Activated T-cell treated with anti-CD3 and anti-CD28 coated beads, Interleukin-2, amount 50 U/mL, for 48 hours (primary cell): ENCODE measurements at regions not wholly inside any gene's neighbourhood (a gene's known extent, or its start where the extent isn't known, plus 50 kb on each side); places are given as distances from the start of the nearest gene placed in this dataset.

ENCODE experiments used
- DNase-seq, 2 experiments: peaks; one replicate each; pipeline ENCODE4 v3.0.0-alpha.2; 2020

- DNase-seq, result no peak
Observed at GRCh38 chr3:95408464-95408862, 1345.6 kb downstream of the NSUN3 start.

- no peak for DNase-seq
Observed at GRCh38 chr3:95418251-95418650, 1355.4 kb downstream of the NSUN3 start.

GRCh38 chr3:95424279-95424678 is 1361.4 kb downstream of the NSUN3 start:
- DNase-seq, result no peak

- no peak for DNase-seq
Observed at GRCh38 chr3:95434491-95434890, 1371.6 kb downstream of the NSUN3 start.

- no peak for DNase-seq
Observed at GRCh38 chr3:95437409-95437808, 1374.5 kb downstream of the NSUN3 start.

- no peak for DNase-seq
Observed at GRCh38 chr3:95438274-95438673, 1375.4 kb downstream of the NSUN3 start.

- no peak for DNase-seq
Observed at GRCh38 chr3:95442766-95443165, 1371.6 kb upstream of the EPHA6 start.

- DNase-seq, result no peak
Observed at GRCh38 chr3:95449841-95450240, 1364.6 kb upstream of the EPHA6 start.

- no peak for DNase-seq
Observed at GRCh38 chr3:95453242-95453641, 1361.2 kb upstream of the EPHA6 start.

- no peak for DNase-seq
Observed at GRCh38 chr3:95456835-95457234, 1357.6 kb upstream of the EPHA6 start.

GRCh38 chr3:95459706-95460105 is 1354.7 kb upstream of the EPHA6 start:
- DNase-seq, result no peak

GRCh38 chr3:95460274-95460673 is 1354.1 kb upstream of the EPHA6 start:
- no peak for DNase-seq

GRCh38 chr3:95462161-95462560 is 1352.2 kb upstream of the EPHA6 start:
- DNase-seq, result no peak

GRCh38 chr3:95464346-95464745 is 1350.0 kb upstream of the EPHA6 start:
- no peak for DNase-seq

- no peak for DNase-seq
Observed at GRCh38 chr3:95468331-95468730, 1346.1 kb upstream of the EPHA6 start.

- no peak for DNase-seq
Observed at GRCh38 chr3:95474338-95474737, 1340.1 kb upstream of the EPHA6 start.

- no peak for DNase-seq
Observed at GRCh38 chr3:95476534-95476933, 1337.9 kb upstream of the EPHA6 start.

- DNase-seq, result no peak
Observed at GRCh38 chr3:95506174-95506573, 1308.2 kb upstream of the EPHA6 start.

- DNase-seq, result no peak
Observed at GRCh38 chr3:95508124-95508523, 1306.3 kb upstream of the EPHA6 start.

- no peak for DNase-seq
Observed at GRCh38 chr3:95511828-95512227, 1302.6 kb upstream of the EPHA6 start.

- DNase-seq, result no peak
Observed at GRCh38 chr3:95514260-95514659, 1300.1 kb upstream of the EPHA6 start.

GRCh38 chr3:95521396-95521795 is 1293.0 kb upstream of the EPHA6 start:
- no peak for DNase-seq

- DNase-seq, result no peak
Observed at GRCh38 chr3:95522449-95522848, 1291.9 kb upstream of the EPHA6 start.

GRCh38 chr3:95539950-95540483 is 1274.4 kb upstream of the EPHA6 start:
- DNase-seq, result no peak

GRCh38 chr3:95565502-95565901 is 1248.9 kb upstream of the EPHA6 start:
- DNase-seq, result no peak

- no peak for DNase-seq
Observed at GRCh38 chr3:95567346-95567745, 1247.0 kb upstream of the EPHA6 start.
